ENCODE measurements at regions not wholly inside any gene's neighbourhood (a gene's known extent, or its start where the extent isn't known, plus 50 kb on each side); places are given as distances from the start of the nearest gene placed in this dataset.

GRCh38 chr4:38463268-38463958 lies 200.6 kb upstream of the KLF3 start (continued):
- TF ChIP-seq CTBP1 (IDR thresholded peaks at IDR 0.05; ENCODE audit: borderline replicate concordance) (peak; percentile 76; the same call in 1 of the 2 replicates), RBM17 (IDR thresholded peaks at IDR 0.05; ENCODE audit: borderline replicate concordance, low read depth, low read length) (no peak), CAMTA2 (CRISPR knock-in tag; conservative IDR thresholded peaks at IDR 0.05) (no peak), NFIC (IDR thresholded peaks at IDR 0.05) (0 out of 2 replicates have a peak, but pooled peaks have one; percentile 18), ZEB2 (IDR thresholded peaks at IDR 0.05) (peak; percentile 78), PBX2 (CRISPR knock-in tag; IDR thresholded peaks at IDR 0.05; ENCODE audit: low read depth) (no peak), PBX2 (tag; conservative IDR thresholded peaks at IDR 0.05; ENCODE audit: low read depth) (no peak), MIER1 (IDR thresholded peaks at IDR 0.05; ENCODE audit: low read depth) (no peak), CCNT2 (IDR thresholded peaks at IDR 0.05; ENCODE audit: borderline replicate concordance, extremely low read depth, insufficient read length, low read depth, low read length) (peak; percentile 53), MAFG (tag; conservative IDR thresholded peaks at IDR 0.05) (peak; percentile 49), YY1 (IDR thresholded peaks at IDR 0.05; ENCODE audit: borderline replicate concordance in 1 of 3, control insufficient read depth in 1 of 3, extremely low read depth in 1 of 3, insufficient read depth in 3 of 3, insufficient read length in 1 of 3, insufficient replicate concordance in 2 of 3, low read depth in 1 of 3, low read length in 2 of 3) (no peak), HDAC2 (IDR thresholded peaks at IDR 0.05) (peak; percentile 43; the same call in 1 of the 2 replicates), SUPT5H (IDR thresholded peaks at IDR 0.05) (no peak), TAL1 (IDR thresholded peaks at IDR 0.05) (peak; percentile 67), CHCHD3 (CRISPR knock-in tag; IDR thresholded peaks at IDR 0.05) (no peak), HMG20A (CRISPR knock-in tag; conservative IDR thresholded peaks at IDR 0.05) (no peak), CXXC5 (CRISPR knock-in tag; IDR thresholded peaks at IDR 0.05) (peak; percentile 29; the same call in 1 of the 2 replicates), HDAC3 (IDR thresholded peaks at IDR 0.05; ENCODE audit: borderline replicate concordance, partially characterized antibody) (no peak), RBM25 (IDR thresholded peaks at IDR 0.05; ENCODE audit: low read depth, low read length, severe bottlenecking) (no peak), ZNF77 (CRISPR knock-in tag; IDR thresholded peaks at IDR 0.05) (no peak), JUN (IDR thresholded peaks at IDR 0.05; ENCODE audit: borderline replicate concordance, low read depth, low read length) (peak; percentile 84), JUN (CRISPR knock-in tag; IDR thresholded peaks at IDR 0.05; ENCODE audit: borderline replicate concordance) (no peak), FOS (IDR thresholded peaks at IDR 0.05; ENCODE audit: extremely low read depth, insufficient read length) (peak; percentile 29), NCOR1 (IDR thresholded peaks at IDR 0.05) (peak; percentile 72)
- TF ChIP-seq, protein P1, sequence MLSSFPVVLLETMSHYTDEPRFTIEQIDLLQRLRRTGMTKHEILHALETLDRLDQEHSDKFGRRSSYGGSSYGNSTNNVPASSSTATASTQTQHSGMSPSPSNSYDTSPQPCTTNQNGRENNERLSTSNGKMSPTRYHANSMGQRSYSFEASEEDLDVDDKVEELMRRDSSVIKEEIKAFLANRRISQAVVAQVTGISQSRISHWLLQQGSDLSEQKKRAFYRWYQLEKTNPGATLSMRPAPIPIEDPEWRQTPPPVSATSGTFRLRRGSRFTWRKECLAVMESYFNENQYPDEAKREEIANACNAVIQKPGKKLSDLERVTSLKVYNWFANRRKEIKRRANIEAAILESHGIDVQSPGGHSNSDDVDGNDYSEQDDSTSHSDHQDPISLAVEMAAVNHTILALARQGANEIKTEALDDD (IDR thresholded peaks at IDR 0.05) = peak; percentile 86

All from K562 (cell line).